ENCODE measurements at regions not wholly inside any gene's neighbourhood (a gene's known extent, or its start where the extent isn't known, plus 50 kb on each side); places are given as distances from the start of the nearest gene placed in this dataset.
"Not testable (repeated sequence)": the region's sequence is repeated elsewhere in the genome, so short reads cannot be mapped to it uniquely, and the experiment has no call there.

DNA sequence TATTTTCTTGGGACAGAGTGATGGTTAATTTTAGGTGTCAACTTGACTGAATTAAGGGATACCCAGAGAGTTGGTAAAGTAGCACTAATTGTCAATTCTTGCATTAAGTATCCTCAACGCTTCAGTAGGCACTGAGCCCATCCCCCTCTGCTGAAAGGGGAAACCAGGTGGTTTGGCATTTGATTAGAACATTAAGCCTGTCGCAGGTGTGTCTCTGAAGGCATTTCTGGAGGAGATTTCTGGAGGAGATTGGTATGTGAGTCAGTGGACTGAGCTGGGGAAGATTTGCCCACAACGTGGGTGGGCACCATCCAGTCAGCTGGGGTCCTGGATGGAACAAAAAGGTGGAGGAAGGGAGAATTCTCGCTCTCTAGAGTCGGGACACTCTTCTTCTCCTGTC, 119.8 kb downstream of the RFX6 start:
- H3K27ac Mint-ChIP-seq: no peak overlapping the region
- no peak overlapping the region for H3K4me3 Mint-ChIP-seq
- H3K9me3 Mint-ChIP-seq: peaks cover 8% of the 10 kb centered on the region
- DNase-seq (ENCODE audit: low spot score in 2 of 2, unreplicated experiment in 2 of 2): no peak
- no peaks in the 10 kb centered on the region for H3K27me3 Mint-ChIP-seq (ENCODE audit: low read depth)
- peaks cover 7% of the 10 kb centered on the region for H3K4me1 Mint-ChIP-seq
- TF ChIP-seq CTCF (IDR thresholded peaks at IDR 0.05; ENCODE audit: unreplicated experiment): no peak
- H3K36me3 Mint-ChIP-seq: no peaks in the 10 kb centered on the region

GRCh38 chr6:116997496-116997895, 120.5 kb downstream of the RFX6 start:
- no peaks in the 10 kb centered on the region for H3K36me3 Mint-ChIP-seq
- no peak overlapping the region for H3K4me3 Mint-ChIP-seq
- no peak for DNase-seq (ENCODE audit: low spot score in 2 of 2, unreplicated experiment in 2 of 2)
- TF ChIP-seq CTCF (IDR thresholded peaks at IDR 0.05; ENCODE audit: unreplicated experiment): no peak
- no peak overlapping the region for H3K27ac Mint-ChIP-seq
- peaks cover 8% of the 10 kb centered on the region for H3K9me3 Mint-ChIP-seq
- H3K27me3 Mint-ChIP-seq (ENCODE audit: low read depth): no peaks in the 10 kb centered on the region
- H3K4me1 Mint-ChIP-seq: peaks cover 7% of the 10 kb centered on the region

DNA sequence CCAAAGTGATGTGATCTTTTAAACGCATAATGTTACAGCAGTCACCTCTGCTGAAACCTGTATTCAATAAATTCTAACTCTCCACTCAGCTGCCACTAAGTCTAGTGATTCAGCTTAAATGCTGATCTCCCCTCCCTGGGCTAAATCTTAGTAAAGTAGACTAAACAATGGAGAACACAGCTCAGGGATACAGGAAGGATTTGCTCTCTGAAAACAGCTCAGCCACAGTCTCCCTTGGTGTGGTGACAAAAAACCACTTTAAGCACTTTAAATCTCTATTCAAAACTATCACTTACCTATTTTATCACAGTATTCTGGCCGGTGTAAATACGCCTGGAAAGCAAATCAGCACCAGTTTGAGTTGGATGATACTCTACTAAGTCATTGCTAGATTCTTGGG, 130.6 kb downstream of the RFX6 start:
- H3K9me3 Mint-ChIP-seq: peaks cover 17% of the 10 kb centered on the region
- H3K27ac Mint-ChIP-seq: no peak overlapping the region
- no peak for DNase-seq (ENCODE audit: low spot score in 2 of 2, unreplicated experiment in 2 of 2)
- H3K36me3 Mint-ChIP-seq: no peaks in the 10 kb centered on the region
- H3K27me3 Mint-ChIP-seq (ENCODE audit: low read depth): no peaks in the 10 kb centered on the region
- no peak overlapping the region for H3K4me3 Mint-ChIP-seq
- H3K4me1 Mint-ChIP-seq: peaks cover 10% of the 10 kb centered on the region
- no peak for TF ChIP-seq CTCF (IDR thresholded peaks at IDR 0.05; ENCODE audit: unreplicated experiment)

DNA sequence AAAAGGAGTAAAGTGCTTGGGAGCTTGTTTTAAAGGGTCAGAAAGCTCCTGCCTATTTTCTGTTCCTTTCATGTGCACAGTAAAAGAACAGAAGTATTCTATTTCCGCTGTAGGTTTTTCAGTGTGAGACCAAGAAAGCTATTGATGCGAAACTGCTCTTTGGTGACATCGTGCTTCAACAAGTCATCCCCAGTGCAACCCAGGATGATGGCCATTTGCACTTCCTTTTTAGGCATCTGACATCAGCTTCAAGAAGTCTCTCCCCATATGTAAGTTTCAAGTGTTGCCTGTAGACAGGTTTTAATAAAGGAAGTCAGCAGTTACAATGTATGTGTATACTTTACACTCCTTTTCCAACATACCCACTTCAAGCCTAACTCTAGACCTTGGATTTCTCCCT, 131.6 kb downstream of the RFX6 start:
- H3K4me1 Mint-ChIP-seq: peaks cover 10% of the 10 kb centered on the region
- no peak overlapping the region for H3K4me3 Mint-ChIP-seq
- H3K27me3 Mint-ChIP-seq (ENCODE audit: low read depth): no peaks in the 10 kb centered on the region
- H3K27ac Mint-ChIP-seq: no peak overlapping the region
- H3K36me3 Mint-ChIP-seq: peaks cover 4% of the 10 kb centered on the region
- peaks cover 26% of the 10 kb centered on the region for H3K9me3 Mint-ChIP-seq
- TF ChIP-seq CTCF (IDR thresholded peaks at IDR 0.05; ENCODE audit: unreplicated experiment): no peak
- DNase-seq (ENCODE audit: low spot score in 2 of 2, unreplicated experiment in 2 of 2): no peak

- DNase-seq (ENCODE audit: low spot score in 2 of 2, unreplicated experiment in 2 of 2); H3K4me3 Mint-ChIP-seq; H3K27ac Mint-ChIP-seq; H3K27me3 Mint-ChIP-seq (ENCODE audit: low read depth); H3K36me3 Mint-ChIP-seq; H3K4me1 Mint-ChIP-seq: not testable (repeated sequence)
- peaks cover 60% of the 10 kb centered on the region for H3K9me3 Mint-ChIP-seq
Observed at GRCh38 chr6:117014641-117015473, 137.8 kb downstream of the RFX6 start.

GRCh38 chr6:117015474-117015804, 138.4 kb downstream of the RFX6 start:
- peaks cover 60% of the 10 kb centered on the region for H3K9me3 Mint-ChIP-seq
- not testable (repeated sequence) for H3K27me3 Mint-ChIP-seq (ENCODE audit: low read depth); H3K27ac Mint-ChIP-seq; H3K36me3 Mint-ChIP-seq; H3K4me3 Mint-ChIP-seq; DNase-seq (ENCODE audit: low spot score in 2 of 2, unreplicated experiment in 2 of 2); H3K4me1 Mint-ChIP-seq

GRCh38 chr6:117018771-117019170, 141.7 kb downstream of the RFX6 start:
- Mint-ChIP-seq H3K27ac (no peak overlapping the region), H3K4me1 (no peaks in the 10 kb centered on the region), H3K4me3 (no peak overlapping the region), H3K27me3 (ENCODE audit: low read depth) (no peaks in the 10 kb centered on the region), H3K36me3 (peaks cover 1% of the 10 kb centered on the region), H3K9me3 (peaks cover 39% of the 10 kb centered on the region)
- no peak for TF ChIP-seq CTCF (IDR thresholded peaks at IDR 0.05; ENCODE audit: unreplicated experiment)
- DNase-seq (ENCODE audit: low spot score in 2 of 2, unreplicated experiment in 2 of 2): no peak
